Thyroid gland (tissue), 1 donor: ENCODE measurements at regions not wholly inside any gene's neighbourhood (a gene's known extent, or its start where the extent isn't known, plus 50 kb on each side); places are given as distances from the start of the nearest gene placed in this dataset. TPM values are rescaled to one million over a fixed set of nuclear protein-coding genes. Genes with fewer than 3 reads are reported as not detected.

Experiments
- small RNA-seq: library from RNA; depleted of rRNA; stranded (forward); fragments of <200 nt; gene quantifications from one replicate; pipeline ENCODE3, GENCODE V24; 2016

Small RNAs in the stretch of these regions (small RNA-seq; reads per million reads assigned to genes)
- gene RF00019: not detected
